Panc1 (cell line): ENCODE measurements at regions not wholly inside any gene's neighbourhood (a gene's known extent, or its start where the extent isn't known, plus 50 kb on each side); places are given as distances from the start of the nearest gene placed in this dataset.

ENCODE experiments used
- CTCF ChIP-seq: fragments of 450-650 bp; IDR thresholded peaks from 2 replicates; pipeline ENCODE4 v1.5.1; 2017; ENCODE audit warnings: mild to moderate bottlenecking
- TCF7L2 ChIP-seq: IDR thresholded peaks from 2 replicates; pipeline ENCODE4 v1.6.1; 2011; ENCODE audit warnings: mild to moderate bottlenecking, low read depth, low read length, inconsistent platforms
- TF ChIP-seq, protein P1 (sequence below), 2 experiments: IDR thresholded peaks; 2 replicates each; pipeline ENCODE4 v1.6.1; 2011 to 2012; ENCODE audit warnings: low read depth in 2 of 2, control low read depth in 1 of 2, low read length in 1 of 2, mild to moderate bottlenecking in 1 of 2, moderate library complexity in 1 of 2; ENCODE audit not compliant: insufficient read depth in 1 of 2

DNA sequence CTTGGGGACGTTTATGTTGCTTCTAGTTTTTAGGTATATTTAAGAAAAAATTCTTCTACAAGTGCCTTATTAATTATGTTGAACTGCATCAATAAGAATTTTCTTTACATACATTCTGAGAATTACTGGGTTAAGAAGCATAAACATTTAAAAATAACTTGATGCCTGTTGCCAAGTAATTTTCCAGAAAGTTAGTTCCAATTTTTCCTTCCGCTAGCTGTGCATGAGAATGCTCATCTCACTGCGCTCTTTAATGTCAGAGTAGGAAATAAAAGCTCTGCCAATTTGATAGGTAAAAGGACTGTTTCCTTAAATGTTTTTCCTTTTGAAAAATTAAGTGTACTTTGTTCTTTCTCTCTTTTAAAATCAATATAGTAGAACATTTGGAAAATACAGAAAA lies 113.1 kb upstream of the ZBED5 start:
- TF ChIP-seq CTCF (no peak), TCF7L2 (no peak)
- TF ChIP-seq, protein P1, sequence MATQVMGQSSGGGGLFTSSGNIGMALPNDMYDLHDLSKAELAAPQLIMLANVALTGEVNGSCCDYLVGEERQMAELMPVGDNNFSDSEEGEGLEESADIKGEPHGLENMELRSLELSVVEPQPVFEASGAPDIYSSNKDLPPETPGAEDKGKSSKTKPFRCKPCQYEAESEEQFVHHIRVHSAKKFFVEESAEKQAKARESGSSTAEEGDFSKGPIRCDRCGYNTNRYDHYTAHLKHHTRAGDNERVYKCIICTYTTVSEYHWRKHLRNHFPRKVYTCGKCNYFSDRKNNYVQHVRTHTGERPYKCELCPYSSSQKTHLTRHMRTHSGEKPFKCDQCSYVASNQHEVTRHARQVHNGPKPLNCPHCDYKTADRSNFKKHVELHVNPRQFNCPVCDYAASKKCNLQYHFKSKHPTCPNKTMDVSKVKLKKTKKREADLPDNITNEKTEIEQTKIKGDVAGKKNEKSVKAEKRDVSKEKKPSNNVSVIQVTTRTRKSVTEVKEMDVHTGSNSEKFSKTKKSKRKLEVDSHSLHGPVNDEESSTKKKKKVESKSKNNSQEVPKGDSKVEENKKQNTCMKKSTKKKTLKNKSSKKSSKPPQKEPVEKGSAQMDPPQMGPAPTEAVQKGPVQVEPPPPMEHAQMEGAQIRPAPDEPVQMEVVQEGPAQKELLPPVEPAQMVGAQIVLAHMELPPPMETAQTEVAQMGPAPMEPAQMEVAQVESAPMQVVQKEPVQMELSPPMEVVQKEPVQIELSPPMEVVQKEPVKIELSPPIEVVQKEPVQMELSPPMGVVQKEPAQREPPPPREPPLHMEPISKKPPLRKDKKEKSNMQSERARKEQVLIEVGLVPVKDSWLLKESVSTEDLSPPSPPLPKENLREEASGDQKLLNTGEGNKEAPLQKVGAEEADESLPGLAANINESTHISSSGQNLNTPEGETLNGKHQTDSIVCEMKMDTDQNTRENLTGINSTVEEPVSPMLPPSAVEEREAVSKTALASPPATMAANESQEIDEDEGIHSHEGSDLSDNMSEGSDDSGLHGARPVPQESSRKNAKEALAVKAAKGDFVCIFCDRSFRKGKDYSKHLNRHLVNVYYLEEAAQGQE (IDR thresholded peaks at IDR 0.05; ENCODE audit: insufficient read depth in 1 of 2, low read depth in 2 of 2, low read length in 1 of 2): no peak
